Stimulated activated naive CD4-positive, alpha-beta T cell (primary cell): ENCODE measurements at regions not wholly inside any gene's neighbourhood (a gene's known extent, or its start where the extent isn't known, plus 50 kb on each side); places are given as distances from the start of the nearest gene placed in this dataset.
"Not testable (repeated sequence)": the region's sequence is repeated elsewhere in the genome, so short reads cannot be mapped to it uniquely, and the experiment has no call there.

Experiments used
- DNase-seq, 6 experiments: peaks; one replicate each; lab custom pipeline; 2025; lab: John Stamatoyannopoulos, UW

DNA sequence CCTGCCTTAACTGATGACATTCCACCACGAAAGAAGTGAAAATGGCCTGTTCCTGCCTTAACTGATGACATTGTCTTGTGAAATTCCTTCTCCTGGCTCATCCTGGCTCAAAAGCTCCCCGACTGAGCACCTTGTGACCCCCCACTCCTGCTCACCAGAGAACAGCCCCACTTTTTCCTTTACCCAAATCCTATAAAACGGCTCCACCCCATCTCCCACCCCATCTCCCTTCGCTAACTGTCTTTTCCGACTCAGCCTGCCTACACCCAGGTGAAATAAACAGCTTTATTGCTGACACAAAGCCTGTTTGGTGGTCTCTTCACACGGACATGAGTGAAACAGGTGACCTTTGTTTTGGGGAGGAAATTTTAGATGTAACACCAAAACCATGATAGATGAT, 674.4 kb downstream of the TLE1 start:
- DNase-seq: not testable (repeated sequence)

DNA sequence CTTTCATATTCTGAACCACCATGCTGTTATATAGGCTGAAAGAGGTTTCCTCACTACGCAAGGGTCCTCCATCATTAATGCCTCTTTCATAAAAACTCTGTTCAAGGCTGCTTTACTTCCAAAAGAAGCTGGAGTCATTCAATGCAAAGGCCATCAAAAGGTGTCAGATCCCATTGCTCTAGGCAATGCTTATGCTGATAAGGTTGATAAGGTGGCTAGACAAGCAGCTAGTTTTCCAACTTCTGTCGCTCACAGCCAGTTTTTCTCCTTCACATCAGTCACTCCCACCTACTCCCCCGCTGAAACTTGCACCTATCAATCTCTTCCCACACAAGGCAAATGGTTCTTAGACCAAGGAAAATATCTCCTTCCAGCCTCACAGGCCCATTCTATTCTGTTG, 676.2 kb downstream of the TLE1 start:
- DNase-seq: not testable (repeated sequence)

DNA sequence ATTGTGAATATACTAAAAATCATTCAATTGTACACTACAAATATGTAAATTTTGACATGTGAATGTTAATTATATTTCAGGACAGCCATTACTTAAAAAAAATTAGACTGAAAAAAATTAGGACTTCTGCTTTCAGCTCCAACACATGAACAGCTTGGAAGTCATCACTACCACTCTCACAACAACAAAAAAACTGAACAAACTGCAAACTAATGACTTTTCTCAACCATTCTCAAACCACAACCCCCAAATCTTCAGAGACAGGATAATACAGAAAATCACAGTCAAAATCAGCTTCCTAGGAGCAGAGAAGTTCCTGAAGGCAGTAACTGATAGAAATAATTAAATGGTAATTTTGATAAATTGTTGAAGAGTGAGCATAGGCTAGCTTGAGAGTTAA, 686.4 kb downstream of the TLE1 start:
- DNase-seq: no peak

DNA sequence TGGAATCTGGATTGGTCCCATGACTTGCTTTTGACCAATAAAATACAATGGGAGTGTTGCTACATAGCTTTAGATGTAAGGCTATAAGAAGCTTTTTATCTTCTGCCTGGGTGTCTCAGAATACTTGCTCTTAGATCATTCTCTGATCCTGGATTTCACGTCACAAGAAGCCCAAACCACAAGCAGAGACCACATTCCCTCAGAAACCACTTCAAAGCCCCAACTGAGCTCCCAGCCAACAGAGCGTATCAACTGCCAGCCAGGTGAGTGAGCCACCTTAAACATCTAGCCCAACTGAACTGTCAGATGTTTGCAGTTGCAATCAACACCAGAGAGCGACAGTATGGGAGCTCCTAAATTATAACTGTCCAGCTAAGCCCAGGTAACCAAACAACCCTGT, 687.1 kb downstream of the TLE1 start:
- peak in 3 of 6 experiments; percentile 1 to 5 (median 1) for DNase-seq

DNA sequence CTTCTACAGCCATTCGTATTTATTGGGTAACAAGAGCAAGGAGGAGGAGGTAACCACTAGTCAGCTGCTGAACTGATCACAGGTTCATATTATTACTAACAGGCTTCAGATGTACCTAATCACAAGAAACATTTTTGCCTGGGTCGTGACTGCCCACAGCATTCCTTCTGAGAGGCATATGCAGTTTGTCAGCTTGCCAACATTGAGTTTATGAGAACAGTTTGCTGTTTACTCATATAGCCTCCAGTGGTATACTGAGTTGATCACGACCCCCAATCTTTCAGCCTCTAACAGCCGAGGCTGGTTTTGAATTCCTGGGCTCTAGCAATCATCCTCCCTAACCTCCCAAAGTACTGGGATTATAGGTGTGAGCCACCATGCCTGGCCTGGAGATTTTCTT, 693.6 kb downstream of the TLE1 start:
- DNase-seq: no peak

DNA sequence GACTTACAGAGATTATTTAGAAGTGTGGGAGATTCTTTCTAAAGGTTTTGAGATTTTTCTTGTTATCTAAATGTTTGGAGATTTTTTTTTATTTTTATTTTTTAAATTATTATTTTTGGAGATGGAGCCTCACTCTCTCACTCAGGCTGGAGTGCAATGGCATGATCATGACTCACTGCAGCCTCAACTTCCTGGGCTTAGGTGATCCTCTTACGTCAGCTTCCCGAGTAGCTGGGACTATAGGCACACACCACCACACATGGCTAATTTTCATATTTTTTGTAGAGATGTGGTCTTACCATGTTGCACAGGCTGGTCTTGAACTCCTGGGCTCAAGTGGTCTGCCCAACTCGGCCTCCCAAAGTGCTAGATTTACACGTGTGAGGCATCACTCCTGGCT, 694.5 kb downstream of the TLE1 start:
- DNase-seq: no peak

DNA sequence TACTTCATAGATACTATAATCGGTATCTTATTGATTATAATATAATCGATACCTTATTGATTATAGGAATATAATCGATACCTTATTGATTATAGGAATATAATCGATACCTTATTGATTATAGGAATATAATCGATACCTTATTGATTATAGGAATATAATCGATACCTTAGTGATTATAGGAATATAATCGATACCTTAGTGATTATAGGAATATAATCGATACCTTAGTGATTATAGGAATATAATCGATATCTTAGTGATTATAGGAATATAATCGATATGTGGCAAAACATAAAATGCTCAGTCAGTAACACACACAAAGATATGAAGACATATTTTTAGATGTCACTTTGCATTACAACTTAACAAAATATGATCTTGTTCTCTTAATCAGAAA, 703.8 kb downstream of the TLE1 start:
- not testable (repeated sequence) for DNase-seq

DNA sequence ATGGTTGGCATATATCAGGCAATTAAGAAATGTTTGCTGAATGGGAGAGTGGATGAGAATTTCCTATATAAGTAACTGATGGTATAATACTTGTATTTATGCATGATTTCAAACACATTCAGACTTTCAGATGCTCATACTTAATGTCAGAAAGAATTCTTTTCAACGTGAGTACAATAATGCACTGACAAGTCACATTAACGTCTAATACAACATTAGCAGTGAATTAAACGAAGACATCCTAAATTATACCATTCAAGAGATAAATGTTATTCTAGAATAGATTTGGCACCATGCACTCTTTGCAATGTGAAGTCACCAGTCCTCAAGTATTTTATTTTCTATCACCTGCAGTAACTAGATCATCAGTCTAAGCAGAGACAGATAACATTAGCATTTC, 712.9 kb downstream of the TLE1 start:
- DNase-seq: no peak

DNA sequence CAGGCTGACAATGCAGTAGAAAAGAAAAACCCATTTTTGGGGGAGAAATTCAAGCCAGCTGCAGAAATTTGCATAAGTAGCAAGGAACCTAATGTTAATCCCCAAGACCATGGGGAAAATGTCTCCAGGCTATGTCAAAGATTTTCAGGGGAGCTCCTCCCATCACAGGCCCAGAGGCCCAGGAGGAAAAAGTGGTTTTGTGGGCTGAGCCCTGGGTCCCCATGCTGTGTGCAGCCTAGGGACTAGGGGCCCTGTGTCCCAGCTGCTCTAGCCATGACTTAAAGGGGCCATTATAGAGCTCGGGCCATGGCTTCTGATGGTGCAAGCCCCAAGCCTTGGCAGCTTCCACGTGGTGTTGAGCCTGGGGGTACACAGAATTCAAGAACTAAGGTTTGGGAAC, 719.0 kb downstream of the TLE1 start:
- not testable (repeated sequence) for DNase-seq

DNA sequence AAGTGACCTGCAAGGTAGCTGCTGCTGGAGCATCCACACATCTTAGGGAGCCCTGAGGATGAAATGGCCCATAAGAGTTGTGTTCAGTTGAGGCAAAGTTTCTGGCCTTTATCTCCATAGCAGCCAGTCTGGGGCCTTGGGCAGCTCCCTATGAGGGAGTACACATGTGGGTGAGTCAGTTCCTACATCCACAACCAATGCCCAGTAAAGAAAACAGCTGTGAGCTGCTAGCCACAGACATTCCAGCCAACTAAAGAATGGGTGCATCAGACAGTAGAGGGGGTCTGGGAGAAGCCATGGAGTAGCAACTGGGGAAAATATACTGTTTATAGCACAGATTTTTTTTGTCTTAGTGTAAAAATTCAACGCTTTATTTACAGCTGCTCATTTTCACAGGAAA, 720.7 kb downstream of the TLE1 start:
- DNase-seq: no peak

DNA sequence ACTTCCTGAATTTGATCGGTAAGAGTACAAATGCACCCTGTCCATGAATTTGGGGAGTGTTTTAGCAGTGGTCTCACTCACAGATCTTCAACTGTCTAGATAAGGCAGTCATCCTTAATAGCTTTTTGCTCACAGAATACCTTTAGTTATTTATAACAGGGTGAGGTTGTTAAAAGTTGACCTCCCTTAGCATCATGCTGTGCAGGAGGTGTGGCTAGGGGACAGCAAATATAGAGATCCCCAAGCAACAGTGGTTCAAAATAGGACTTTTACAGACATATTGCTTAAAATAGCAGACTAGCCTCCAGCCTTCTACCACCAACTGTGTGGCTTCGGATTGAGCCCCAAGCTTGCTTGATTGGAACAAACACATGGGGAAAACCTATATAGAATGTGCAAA, 724.4 kb downstream of the TLE1 start:
- no peak for DNase-seq

DNA sequence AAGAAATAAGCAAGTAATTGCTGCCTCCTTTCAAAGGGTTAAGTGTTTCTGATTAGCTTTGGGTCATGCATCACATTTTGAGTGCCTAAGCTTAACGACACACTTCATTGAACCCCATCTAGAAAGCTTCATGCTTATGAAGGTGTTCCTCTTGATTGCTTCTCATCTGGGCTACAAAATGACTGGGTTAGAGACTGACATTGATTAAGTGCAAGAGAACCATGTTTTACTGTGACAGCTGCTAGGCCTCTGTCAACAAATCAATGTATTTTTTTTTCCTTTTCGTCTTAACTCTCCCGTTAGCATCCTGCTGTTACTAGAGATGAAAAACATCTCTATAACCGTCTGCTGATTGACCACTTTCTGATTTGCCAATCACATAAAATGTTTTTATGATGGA, 725.0 kb downstream of the TLE1 start:
- DNase-seq: no peak

DNA sequence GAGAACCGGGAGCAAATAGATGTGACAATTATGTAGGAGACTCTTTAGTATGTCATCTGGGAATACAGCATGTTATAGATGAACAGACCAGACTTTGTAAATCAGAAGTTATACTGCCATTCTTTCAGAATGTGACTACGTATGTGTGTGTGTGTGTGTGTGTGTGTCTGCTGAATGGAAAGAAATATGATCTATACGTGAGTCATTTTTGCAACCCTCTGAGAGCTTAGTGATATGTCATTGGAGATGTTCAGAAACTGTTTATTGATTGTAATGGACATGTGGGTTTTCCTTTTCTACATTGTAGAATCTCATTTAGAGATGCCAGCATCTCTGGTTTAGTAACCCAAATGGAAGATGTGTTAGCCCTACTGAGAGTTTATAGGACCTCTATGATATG, 731.5 kb downstream of the TLE1 start:
- no peak for DNase-seq

DNA sequence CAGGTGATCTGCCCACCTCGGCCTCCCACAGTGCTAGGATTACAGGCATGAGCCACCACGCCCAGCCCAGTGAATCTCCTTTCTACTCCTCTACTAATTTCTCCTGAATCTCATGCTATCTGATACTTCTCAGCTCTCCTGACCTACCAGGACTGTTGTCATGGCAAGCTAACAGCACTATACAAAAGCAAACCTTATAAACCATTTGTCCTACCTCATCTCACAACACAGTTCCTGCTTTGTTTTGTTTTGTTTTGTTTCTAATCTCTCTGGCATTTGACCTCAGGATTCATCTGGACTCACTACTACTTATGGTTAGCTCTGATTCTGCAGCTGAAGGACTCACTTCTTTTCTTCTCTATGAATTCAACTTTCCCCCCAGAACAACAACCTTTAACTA, 734.8 kb downstream of the TLE1 start:
- DNase-seq: no peak

DNA sequence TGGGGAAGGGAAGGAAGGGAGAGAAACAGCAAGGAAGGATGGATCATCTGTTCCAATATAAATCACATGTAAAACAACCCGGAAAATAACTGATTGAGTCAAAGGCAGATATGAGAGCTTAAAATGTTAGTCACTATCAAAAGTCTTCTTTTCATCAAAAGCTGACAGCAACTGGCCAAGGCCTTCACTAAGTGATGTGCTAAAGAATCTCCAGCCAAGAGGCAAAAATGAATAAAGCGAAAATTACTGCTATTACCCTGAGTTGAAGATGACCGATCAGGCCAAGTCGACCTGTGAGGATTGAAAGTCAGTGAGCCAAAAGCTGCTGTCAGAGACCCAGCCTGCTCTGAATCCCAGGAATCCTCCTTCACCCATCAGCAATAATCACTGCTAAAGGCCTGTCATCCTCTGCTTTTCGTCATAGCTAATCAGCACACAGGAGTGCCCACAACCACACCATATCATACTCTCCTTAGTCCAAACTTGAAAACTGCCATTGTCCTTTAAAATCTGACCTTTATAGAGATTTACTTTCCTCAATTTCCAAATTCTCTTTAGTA, 736.9 kb downstream of the TLE1 start:
- DNase-seq: no peak

DNA sequence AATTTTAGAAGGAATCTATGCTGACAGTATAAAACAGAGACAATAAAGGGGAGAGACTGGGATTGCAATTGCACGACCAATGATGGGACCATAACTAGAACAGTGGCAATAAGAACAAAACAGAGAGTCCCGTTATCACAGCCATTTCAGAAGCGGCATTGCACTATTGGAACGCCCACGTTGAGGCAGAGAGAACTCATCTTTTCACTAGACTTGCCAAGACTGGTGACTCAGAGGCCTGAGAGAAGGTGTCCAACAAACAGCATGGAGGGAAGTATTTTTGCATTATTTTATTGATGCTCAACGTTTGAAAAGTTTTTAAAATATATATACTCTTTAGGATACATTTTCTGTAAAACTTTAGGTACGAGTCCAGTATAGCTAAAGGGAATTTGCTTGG, 737.7 kb downstream of the TLE1 start:
- DNase-seq: no peak

DNA sequence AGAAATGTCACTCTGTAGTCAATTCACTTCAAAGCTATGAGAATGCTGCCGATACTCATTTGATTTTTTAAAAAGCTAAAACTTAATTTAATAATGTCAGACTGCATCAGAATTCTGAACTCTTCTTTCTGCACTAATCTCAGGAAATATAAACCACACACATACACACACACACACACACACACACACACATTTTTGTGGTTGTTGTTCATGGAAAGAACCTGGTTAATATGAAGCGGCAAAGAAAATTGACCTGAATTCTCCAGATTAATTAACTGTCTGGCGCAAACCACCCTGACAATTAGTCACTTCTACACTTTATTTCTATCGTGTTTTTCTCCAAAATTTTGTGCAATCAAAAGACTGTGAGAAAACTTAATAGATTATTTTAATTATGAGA, 740.5 kb downstream of the TLE1 start:
- no peak for DNase-seq

DNA sequence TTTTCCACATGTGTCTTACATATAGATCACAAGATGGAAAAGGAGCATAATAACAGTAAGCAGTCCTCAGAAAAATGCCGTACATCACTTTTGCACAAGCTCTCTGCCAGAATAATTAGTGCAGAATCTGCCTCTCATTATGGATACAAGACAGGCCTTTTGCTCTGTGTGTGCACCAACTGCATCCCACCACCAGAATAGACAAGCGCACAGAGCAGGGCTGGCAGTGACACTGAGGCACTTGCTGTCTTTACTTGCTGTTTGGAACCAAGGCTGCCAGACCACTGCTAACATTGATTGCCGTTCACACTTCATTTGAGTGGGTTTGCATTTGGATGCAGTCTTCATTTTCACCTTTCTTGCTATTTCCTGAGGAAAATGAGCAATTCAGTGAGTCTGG, 741.3 kb downstream of the TLE1 start:
- no peak for DNase-seq

DNA sequence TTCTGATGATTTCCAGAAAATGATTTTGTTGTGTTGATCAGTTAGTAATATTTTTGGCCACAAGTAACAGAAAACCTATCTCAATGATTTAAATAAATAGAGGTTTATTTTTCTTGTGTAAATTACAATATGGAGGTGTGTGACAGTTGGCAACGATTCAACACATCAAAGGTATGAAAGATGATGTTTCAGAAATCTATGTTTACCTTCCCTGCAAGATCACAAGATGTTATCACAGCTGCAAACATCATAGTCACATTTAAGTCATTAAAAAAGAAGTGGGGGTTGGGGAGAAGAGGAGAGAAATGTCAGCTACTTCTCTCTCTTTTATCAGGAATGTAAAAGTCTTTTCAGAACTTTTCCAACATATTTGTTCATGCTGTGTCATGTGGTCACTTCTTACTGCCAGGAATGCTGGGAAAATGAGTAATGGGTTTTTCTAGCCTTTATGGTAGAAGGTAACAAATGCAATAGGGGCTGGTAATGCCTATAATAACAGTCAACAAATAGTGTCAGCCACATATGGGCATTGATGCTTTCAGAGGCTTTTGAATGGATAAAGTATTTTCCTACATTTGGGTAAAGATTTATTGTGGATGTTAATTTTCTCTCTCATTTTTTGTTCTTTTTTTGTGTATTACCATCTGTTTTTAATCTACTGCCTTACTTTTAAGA, 742.7 kb downstream of the TLE1 start:
- no peak for DNase-seq

DNA sequence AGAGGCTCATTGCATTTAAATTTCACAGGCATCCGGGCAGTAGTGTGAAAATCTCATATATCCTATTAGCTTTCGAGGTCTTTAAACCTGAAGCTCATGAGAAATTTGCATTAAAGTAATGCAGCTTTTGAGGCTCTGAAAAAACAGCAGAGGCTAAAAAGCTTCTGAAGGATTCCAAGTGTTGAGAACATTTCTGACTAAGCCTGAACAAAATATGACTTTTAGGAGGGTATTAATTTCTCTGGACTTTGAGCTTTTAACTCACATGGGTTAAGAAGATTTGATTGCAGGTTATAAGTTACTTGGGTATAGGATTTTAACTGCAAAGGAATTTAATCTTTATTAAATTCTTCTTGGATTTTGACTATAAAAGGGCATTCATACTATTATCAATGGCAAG, 743.9 kb downstream of the TLE1 start:
- no peak for DNase-seq

DNA sequence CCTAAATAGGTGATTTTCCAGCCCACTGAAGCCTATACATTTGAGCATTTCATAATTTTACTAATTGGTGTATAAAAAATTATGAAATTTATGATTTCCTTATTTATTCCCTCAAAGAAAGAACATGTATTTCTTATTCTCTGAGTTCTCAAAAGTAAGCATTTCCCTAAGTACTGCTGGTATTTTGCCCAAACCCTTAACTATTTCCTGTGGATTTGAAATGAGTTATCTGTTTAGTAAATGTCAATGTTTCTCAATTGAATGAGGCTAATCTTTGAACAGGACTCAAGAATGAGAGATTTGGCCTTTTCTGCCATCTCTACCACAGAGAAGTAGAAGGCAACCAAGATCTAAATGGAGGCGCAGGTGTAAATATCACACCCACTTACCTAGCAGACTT, 751.7 kb downstream of the TLE1 start:
- no peak for DNase-seq

DNA sequence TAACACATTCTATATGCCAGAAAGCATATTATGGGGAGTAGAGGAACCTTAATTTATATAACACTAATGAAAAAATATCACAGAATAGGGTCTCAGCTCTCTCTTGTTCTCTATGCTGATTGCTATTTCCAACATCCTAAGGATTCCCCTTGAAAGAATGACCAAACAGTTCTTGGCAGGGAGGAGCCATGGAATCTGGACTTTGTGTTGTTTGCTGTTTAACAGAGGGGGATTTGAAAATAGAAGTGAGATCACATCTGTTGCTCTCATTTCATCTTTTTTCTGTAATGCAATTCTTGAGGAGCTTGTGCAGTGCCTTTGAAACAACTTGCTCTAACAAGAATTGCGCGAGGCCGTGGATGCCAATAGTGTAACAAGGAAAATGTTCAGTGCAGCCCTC, 755.3 kb downstream of the TLE1 start:
- no peak for DNase-seq

DNA sequence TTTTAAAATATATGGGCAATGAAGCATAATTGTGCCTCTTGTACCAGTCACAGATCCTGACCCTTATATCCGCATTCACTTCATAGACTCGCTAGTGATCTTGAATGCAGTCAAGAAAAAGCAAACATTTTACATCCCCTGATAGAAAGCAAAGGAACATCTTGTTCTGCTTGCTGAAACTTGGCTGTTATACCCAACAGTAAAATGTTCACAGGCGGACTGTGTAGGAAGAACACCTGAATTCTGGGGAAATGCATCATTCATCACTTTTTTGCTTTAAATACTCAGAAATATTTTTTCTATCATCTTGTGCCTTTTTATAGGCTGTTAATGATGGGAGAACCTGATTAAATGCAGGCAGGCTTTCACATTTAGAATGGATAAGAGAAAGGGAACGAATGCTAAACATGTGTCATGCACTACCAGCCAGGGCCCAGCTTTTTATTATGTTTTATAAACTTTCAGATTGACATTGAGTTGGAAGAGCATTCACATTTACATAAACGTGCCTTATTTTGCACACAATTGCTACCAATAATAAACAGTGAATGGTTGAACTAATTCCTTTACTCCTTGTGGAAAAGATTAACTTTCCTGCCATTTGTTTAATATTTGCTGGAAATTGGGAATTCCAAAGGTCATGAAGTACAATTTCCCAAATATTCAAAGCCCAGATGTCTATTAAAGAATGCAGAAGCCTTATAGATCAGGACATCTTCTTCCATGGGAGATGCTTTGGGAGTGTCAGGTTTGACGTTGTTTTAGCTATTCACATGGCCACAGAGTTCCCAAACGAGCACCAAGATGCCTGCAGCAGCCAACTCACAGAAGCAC, 756.2 kb downstream of the TLE1 start:
- DNase-seq: no peak
